22Rv1 (cell line): ENCODE measurements at regions not wholly inside any gene's neighbourhood (a gene's known extent, or its start where the extent isn't known, plus 50 kb on each side); places are given as distances from the start of the nearest gene placed in this dataset.
A peak's percentile ranks its signal among the peaks of the same experiment; 100 is the strongest.

Source experiments
- ZFX ChIP-seq: fragments of 450-650 bp; IDR thresholded peaks from 2 replicates; pipeline ENCODE4 v1.6.1; 2017; ENCODE audit warnings: antibody characterized with exemption, borderline replicate concordance
- TF ChIP-seq, protein P1 (sequence below): fragments of 450-650 bp; IDR thresholded peaks from 2 replicates; pipeline ENCODE4 v1.5.1; 2017; ENCODE audit warnings: mild to moderate bottlenecking

DNA sequence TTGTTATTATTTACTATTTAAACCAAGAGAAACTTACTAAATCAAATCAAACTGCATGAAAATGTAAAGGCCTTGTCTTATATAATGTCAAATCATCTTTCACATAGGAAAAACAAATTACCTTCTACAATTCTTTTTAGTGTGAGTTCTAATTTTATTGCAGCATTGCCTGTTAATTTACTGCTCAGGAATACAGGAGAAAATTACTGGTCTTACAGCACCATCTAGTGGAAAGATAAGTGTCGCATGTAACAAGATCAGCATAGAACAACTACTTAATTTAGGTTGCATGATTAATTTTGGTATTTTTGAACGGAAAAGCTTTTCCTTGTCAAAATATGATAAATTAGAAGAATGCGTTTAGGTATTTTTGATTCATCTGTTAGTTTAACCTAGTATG, 502.7 kb downstream of the UQCRFS1 start:
- TF ChIP-seq, protein P1, sequence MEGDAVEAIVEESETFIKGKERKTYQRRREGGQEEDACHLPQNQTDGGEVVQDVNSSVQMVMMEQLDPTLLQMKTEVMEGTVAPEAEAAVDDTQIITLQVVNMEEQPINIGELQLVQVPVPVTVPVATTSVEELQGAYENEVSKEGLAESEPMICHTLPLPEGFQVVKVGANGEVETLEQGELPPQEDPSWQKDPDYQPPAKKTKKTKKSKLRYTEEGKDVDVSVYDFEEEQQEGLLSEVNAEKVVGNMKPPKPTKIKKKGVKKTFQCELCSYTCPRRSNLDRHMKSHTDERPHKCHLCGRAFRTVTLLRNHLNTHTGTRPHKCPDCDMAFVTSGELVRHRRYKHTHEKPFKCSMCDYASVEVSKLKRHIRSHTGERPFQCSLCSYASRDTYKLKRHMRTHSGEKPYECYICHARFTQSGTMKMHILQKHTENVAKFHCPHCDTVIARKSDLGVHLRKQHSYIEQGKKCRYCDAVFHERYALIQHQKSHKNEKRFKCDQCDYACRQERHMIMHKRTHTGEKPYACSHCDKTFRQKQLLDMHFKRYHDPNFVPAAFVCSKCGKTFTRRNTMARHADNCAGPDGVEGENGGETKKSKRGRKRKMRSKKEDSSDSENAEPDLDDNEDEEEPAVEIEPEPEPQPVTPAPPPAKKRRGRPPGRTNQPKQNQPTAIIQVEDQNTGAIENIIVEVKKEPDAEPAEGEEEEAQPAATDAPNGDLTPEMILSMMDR, result peak; percentile 76
- no peak for TF ChIP-seq ZFX
